ENCODE measurements at regions not wholly inside any gene's neighbourhood (a gene's known extent, or its start where the extent isn't known, plus 50 kb on each side); places are given as distances from the start of the nearest gene placed in this dataset.

- TF ChIP-seq, protein P1, sequence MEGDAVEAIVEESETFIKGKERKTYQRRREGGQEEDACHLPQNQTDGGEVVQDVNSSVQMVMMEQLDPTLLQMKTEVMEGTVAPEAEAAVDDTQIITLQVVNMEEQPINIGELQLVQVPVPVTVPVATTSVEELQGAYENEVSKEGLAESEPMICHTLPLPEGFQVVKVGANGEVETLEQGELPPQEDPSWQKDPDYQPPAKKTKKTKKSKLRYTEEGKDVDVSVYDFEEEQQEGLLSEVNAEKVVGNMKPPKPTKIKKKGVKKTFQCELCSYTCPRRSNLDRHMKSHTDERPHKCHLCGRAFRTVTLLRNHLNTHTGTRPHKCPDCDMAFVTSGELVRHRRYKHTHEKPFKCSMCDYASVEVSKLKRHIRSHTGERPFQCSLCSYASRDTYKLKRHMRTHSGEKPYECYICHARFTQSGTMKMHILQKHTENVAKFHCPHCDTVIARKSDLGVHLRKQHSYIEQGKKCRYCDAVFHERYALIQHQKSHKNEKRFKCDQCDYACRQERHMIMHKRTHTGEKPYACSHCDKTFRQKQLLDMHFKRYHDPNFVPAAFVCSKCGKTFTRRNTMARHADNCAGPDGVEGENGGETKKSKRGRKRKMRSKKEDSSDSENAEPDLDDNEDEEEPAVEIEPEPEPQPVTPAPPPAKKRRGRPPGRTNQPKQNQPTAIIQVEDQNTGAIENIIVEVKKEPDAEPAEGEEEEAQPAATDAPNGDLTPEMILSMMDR (IDR thresholded peaks at IDR 0.05): no peak
- TF ChIP-seq POLR2A (IDR thresholded peaks at IDR 0.05): no peak
These were observed 360.9 kb downstream of the PRDM5 start for GRCh38 chr4:120561648-120562047.
